GM21737 (cell line): ENCODE measurements at regions not wholly inside any gene's neighbourhood (a gene's known extent, or its start where the extent isn't known, plus 50 kb on each side); places are given as distances from the start of the nearest gene placed in this dataset.

Experiments
- ATAC-seq: cut with Tn5 transposase; IDR thresholded peaks from one replicate; pipeline ENCODE4 v1.9.1; 2021; ENCODE audit warnings: mild to moderate bottlenecking, moderate library complexity; ENCODE audit not compliant: unreplicated experiment

DNA sequence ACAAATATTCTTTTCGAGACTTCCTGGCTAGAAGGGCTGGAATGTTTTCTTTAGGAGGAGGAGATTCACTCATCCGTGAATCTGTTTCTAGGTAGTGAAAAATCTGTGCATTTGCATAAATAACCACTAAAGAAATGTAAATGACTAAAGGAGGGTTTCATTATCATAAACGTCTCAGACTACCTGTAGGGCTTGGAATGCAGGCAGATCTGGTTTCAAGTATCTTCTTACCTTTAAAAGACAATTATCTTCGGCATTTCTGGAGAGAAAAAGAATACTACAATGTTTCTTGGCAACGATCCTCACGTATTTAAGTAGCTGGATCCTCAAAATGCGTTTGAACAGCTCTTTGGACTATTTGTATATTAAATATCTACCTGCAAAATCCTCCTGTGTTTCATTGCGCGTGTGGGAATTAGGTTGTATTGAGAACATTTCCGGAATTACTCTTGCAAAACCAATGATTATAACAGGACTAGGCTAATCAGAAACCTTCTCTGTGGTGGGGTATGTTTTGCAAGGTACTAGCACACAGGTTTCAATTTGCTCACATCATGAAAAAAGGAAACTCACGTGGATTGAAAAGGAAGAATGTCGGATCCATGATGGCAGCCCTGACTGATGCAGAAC lies 291.1 kb upstream of the ARGLU1 start:
- no peak for ATAC-seq

DNA sequence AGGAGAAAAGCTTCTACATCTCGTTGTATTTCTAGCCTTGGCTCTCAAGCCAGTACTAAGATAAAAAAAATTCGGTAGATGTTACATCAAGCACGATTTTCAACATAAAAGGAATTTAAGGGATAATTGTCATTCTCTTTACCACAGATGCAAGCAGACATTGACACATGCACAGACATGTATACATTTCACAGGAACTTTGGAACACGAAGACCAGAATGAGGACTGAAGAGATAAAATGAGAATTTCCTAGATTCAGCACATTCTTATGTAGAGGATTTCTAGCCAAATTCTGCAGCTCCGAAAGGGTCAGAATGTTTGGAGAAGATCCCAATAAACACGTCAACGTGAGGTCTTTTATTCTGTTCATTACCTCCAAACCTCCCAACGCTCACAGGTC lies 284.5 kb upstream of the ARGLU1 start:
- no peak for ATAC-seq

DNA sequence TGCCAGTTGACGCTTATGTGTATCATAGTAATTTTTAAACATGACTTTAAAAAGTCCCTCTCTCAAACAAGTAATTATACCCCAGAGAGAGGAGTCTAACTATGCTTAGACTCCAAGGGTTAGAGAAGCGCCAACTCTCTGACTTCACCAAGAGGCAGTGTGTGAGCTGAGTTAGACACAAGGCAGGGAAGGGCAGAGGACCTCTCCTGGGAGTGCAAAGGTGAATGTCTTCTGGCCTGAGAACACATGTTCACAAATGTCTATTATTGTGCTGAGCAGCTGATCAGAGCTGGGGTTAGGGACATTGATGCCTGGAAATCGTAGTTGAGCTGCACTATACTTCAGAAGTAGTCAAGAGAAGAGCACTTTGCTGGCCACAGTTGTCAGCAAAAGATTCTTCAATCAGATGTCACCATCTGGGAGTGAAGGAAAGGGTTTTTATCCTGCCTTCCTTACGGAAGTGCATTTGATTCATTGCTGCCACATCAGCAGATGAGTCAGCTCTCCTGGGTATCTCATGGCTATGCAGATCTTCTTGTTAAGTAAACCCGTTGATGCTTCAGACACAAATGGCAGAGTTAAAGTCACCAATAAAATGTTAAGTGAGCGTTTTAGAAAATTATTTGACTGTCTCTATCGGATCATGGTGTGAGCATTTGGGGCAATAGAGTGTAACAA lies 283.2 kb upstream of the ARGLU1 start:
- ATAC-seq: no peak

DNA sequence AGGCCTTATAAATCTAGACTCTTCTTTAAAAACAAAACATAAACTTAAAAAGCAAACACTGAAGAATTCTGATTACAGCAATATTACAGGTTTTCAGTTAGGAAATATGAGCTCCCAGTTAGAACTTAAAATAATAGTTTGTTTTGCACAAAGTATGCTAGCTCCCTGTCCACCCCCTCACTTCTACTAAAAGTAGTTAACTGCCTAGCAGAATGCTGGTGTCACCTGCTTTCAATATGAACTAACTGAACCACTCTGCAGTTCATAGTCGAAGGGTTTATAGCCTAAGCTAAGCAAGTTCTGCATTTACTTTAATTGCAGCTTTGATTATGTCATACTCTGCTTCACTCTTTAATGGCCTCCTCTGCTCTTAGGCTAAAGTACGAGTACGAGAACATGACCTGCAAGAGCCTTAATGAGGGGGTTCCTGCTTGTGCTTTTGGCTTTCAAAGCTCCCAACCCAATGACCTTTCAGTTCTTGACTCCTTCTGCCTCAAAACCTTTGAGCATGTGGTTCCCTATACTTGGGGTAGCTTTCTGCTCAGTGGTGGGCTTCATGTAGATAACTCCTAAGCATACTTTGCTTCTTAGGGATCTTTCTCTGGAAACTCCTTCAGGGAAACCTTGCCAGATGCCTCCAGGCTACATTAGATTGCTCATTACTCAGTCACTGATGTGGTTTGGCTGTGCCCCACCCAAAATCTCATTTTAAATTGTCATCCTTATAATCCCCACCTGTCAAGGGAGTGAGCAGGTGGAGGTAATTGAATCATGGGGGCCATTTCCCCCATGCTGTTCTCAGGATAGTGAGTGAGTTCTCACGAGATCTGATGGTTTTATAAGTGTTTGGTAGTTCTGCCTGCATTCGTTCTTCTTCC lies 278.9 kb upstream of the ARGLU1 start:
- ATAC-seq: no peak

DNA sequence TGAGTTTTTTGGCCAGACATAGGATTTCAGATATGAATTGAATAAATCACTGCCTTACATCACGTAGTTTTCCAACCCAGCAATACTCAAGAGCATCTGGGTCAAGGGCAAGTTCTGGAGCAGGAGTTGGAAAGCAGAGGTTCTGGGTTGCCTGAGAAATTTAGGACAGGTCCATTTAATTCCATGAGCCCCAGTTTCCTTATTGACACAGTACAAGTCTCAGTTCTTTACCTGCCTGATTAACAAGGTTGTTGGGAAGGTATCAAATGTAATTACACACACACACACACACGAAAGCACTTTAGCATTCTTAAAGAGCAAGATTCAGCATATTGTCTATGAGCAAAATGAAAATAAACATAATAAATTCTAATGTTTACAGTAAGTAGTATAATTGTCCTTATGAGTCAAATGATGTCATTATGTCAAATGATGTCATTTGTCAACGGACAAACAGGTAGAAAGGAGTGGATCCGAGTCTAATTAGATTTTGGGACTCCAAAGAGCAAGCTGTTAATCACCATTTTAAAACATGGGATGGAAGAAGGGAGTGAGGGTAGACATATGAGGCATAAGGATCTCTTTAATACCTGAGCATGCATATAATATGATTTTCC lies 268.4 kb upstream of the ARGLU1 start:
- ATAC-seq: no peak

DNA sequence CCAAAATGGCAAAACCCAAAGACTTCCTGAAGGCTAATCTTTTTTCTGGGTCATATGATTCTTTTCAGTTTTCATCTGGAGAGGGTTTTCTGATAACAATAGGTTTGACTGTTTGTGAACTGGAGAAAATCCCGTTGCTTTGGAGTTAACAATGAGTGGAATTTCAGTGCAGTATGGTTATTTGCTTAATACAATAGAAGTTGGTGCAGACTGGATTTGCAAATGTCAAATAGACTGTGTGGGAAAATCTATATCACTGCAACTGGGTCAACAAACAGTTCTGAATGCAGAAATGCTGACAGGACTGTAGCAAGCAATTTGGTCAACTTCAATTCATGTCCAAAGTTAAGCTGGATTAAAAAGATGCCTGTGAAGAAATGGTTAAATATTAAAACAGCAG lies 267.5 kb upstream of the ARGLU1 start:
- no peak for ATAC-seq

DNA sequence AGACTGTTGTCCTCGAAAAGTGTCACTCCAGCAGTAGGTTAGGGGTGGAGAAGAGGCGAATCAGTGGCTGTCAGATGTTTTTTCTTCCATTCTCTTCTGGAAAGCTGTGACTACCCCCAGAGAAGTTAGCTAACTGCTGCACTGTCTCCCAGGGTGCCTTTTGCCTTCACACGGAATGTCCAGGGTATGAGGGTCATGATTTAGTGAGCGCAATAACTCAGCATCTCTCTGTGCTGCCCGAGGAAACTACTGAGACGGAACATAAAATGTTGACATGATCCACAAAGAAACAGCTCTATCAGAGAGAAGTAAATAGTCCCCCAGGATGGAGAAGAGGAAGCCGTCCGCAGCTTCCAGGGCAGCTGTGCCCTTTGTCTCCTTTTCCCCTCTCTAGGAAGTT lies 254.0 kb upstream of the ARGLU1 start:
- ATAC-seq: no peak

DNA sequence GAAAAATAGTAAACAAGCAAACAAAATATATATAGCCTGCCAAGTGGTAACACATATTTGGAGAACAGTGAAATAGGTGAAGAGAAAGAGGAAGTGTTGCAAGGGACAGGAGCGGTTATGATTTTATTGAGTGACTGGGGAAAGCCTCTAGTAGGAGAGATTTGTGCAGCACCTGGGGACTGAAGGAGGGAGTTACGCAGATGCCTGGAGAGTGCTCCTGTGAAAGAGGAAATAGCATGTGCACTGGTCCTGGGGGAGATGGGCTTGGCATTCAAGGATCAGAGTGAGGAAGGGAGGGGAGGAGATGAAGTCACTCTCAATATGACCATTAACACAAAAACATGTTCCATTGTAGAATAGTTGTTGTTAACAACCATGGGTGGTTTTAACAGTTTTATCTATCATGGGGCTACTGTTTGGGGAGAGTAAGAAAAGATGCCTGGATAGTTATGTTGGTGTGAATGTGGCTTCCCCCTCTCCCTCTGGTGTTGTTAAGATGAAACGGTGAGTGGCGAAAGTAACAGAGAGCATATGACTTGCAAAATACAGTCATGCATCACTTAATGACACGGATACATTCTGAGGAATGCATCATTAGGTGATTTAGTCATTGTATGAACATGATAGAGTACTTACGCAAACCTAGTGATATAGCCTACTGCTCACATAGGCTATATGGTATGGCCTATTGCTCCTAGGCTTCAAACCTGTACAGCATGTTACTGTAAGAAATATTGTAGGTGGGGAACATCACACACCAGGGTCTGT lies 251.7 kb upstream of the ARGLU1 start:
- no peak for ATAC-seq

DNA sequence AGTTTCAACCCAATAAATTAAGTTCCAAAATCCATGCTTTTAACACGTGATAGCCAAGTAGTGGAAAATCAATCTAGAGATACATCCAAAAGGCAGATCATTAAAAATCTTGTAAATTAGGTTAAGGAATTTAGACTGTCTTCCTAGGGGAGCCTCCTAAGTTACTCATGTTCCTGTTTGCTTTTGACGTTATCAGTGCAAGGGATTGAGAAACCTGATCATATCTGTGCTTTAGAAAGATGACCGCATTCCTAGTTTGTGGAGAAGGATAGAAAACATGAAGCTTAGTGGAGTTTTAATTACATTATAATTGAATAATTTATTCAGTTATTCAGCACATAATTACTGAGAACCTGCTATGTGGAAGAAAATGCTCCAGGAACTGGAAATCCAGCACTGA lies 251.0 kb upstream of the ARGLU1 start:
- no peak for ATAC-seq

DNA sequence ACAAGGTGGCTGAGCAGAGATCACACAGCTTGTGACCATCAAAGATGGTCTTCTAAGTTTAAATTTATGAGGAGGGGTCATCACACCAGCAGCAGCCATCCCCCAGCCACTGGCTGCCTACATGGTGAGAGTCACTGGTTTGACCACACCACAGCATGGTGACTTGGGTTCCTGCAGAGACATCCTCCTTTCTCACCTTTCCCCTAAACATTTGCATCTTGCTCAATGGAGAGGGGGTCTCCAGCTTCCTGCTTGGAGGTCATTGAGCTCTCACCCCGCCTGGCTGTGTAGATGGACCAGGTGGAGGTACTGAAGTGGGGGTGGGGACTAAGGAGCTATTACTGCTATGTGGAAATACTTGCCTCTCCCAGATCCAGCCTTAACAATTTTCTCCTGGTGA lies 247.6 kb upstream of the ARGLU1 start:
- no peak for ATAC-seq

DNA sequence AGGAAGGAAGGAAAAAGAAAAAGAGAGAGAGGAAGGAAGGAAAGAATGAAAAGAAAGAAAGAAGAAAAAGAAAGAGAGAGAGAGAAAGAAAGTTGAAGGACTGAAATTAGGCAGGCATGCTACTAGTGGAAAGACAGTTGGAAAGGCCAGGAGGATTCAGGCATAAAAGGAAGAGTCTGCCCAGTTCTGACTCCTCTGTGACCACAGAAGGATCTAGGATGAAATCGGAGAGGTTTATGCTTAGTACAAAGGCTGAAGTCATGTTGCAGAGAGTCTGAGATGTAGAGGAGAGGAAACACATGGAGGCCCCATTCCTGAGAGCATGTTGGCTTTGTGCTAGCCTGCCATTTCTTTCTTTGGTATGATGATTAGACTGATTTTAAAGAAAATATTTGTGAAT lies 246.5 kb upstream of the ARGLU1 start:
- no peak for ATAC-seq

DNA sequence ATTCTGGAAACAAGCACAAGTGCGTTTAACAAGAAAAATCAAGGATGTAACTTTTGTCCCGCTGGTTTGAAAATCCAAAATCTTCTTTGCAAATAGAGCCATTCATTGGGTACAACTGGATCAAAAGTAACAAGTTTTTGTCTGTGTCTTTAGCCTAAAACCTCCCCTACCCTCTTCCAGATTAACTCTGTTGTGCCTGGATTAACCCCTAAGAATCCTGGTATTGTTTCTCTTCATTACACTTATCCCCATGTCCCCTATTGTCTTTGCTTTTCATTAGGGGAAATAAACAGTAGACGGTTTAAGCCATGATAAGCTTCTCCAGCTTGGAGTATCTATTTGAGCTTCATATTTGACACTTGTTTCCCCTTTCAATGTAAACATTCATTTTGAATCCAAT lies 242.1 kb upstream of the ARGLU1 start:
- no peak for ATAC-seq

DNA sequence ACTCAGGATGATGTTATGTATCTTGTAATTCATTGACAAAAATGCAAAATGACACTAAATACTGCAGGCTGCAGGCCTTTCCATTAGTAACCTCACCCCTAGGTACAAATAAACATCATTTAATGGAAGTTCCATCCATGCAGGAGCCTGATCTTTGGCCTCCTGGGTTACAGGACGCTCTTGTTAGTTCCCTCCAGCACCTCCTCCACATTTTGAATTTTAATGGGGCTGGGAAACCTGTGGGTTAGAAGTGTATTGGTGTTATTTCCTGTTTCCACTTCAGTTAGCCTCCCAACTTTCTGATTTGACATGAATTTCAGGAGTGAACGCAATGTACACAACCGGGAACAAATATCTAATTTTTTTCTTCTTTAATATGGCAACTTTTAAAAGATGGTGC lies 237.1 kb upstream of the ARGLU1 start:
- ATAC-seq: no peak

DNA sequence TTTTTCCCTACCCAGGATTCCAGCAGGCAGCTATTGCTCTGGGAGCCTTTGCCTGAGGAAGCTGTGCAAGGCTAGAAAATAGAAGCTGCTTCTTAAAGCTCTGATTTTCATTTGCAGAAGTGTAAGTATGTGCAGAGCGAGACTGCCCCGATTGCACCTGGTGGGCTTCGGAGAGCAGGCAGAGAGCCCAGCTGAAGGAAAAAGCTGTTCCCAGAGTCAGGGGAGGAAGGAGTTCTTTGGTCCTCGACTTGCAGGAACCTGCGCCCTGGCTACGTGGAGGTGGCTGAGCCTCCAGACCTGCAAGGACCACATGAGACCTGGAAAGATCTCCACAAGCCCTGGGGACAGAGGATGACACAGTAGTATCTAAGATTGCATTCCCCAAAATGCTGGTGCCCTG lies 235.0 kb upstream of the ARGLU1 start:
- ATAC-seq: no peak

DNA sequence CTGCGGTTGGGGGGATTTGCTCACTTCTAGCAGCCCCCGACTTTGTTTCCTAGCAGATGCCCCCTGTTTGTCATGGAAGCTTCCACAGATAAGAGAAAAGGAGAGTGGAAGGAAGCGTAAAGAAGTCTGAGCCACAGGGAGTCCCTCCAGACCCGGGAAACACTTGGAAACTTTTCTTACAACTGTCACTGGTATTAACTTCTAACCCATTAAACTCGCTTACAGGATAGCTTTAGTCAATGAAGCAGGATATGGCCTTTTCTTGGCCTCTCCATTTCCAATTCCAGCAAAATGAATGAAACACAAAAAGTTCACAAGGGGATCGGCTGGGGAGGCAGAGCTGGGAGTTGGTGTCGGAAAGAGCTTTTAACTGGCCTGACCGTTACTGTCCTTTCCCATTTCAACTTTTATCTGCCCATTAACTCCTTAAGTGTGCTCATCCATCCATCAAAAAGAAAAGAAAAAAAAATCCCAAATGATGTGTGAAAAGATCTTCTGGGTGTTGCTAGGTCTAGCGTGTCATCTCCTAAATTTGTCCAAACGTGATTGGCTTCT lies 231.9 kb upstream of the ARGLU1 start:
- ATAC-seq: no peak

DNA sequence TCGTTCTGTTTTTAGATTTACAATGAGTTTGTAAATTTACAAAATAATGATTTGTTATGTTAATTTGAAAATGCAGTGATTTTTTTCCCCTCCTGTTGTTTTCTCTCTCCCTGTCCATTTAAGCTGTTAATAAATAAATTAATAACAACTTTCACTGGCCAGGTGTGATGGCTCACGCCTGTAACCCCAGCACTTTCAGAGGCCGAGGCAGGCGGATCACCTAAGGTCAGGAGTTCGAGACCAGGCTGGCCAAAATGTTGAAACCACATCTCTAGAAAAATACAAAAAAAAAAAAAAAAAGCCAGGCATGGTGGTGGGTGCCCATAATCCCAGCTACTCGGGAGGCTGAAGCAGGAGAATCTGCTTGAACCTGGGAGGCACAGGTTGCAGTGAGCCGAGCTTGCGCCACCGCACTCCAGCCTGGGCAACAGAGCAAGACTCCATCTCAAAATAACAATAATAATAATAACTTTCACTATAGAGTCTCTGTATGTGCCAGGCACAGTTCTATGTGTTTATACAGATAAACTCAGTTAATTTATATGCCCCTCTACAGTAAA lies 229.2 kb upstream of the ARGLU1 start:
- no peak for ATAC-seq

DNA sequence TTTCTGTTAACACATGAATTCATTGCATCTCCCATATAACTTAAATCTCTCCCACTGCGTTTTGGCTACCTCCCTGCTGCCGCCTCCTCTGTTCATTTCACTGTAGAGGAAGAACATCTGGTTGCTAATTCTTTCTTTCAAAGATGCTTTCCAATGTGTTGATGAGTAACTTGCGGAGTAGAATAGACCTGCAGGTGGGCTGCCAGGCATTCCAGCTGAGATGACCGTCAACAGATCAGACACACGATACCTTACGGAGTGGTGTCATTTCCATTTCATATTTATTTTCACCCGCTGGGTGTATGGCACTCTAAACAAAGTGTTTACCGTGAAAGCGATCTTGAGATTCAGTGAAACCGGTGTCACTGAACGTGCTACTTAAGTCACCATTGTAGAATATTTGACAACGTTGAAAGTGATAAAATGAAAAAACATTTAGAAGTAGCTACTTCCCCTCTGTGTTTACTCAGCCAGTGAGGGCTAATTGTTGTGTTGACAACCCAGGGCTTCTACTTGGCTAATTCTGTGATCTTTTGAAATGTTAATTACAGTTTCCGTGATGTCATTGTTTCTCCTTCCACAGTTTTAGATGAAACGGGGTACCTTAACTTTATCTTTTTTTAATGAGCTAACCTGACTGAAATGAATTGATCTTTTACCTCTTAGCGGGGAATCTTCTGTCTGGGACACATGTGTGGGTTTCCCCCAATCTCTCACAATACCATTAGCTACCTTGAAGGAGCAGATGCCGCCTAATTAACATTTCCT lies 228.5 kb upstream of the ARGLU1 start:
- ATAC-seq: no peak

DNA sequence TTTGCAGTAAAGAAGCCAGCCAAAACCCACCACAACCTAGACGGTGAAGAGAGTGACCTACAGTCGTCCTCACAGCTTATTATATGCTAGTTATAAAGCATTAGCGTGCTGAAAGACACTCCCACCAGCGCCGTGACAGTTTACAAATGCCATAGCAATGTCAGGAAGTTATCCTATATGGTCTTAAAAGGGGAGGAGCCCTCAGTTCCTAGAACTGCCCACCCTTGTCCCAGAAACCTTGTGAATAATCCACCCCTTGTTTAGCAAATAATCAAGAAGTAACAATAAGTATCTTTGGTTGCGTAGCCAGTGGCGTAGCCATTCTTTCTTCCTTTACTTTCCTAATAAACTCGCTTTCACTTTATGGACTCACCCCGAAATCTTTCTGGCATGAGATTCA lies 227.9 kb upstream of the ARGLU1 start:
- ATAC-seq: no peak

DNA sequence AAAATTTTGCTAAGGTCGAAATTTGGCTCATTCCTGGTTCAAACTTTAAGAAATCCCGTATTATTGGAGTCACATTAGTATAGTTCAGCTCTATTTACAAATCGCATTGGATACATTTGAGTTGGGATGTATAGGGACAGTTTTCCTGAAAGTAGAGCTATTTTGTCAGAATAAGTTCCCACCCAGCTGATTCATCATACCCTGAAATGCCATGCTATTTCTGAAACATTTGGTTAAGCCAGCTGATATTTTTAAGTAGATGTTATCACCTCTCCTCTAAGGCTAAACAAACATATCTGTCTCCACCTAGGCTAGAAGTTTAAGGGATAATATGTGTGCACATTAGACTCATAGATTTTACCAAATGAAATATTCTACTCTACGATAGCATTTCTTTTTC lies 226.2 kb upstream of the ARGLU1 start:
- ATAC-seq: no peak

DNA sequence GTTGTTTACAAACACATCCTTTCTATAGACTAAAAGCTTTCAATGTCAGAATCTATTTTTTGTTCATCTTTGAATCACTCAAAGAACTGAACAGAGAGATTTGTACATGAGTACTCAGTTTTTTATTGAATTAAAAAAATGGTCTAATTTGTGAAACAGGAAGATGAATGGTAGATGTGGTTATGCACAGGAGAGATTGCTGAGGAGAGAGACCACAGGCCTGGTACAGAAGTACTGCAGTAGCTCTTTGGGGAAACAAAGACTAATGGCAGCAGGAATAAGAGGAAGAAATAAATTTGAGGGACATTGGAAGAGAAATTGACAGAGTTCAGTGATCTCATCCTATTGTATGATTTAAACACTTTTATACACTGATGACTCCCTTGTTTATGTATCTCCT lies 222.0 kb upstream of the ARGLU1 start:
- ATAC-seq: no peak
